ENCODE measurements at regions not wholly inside any gene's neighbourhood (a gene's known extent, or its start where the extent isn't known, plus 50 kb on each side); places are given as distances from the start of the nearest gene placed in this dataset.

- no peak overlapping the region for H3K4me3 ChIP-seq (ENCODE audit: low read depth, low read length)
- no peak for TF ChIP-seq CTCF (IDR thresholded peaks at IDR 0.05; ENCODE audit: low read depth, low read length, missing control alignments)
- in situ Hi-C loops (cut with HindIII; ENCODE audit: low sequenced_read_pairs) = no loop called here
- DNase-seq (ENCODE audit: low read depth) = no peak
Measured at GRCh38 chr13:54347531-54347930, 1318.9 kb downstream of the OLFM4 start.

- DNase-seq (ENCODE audit: low read depth) = no peak
- no peak overlapping the region for H3K4me3 ChIP-seq (ENCODE audit: low read depth, low read length)
- no peak for TF ChIP-seq CTCF (IDR thresholded peaks at IDR 0.05; ENCODE audit: low read depth, low read length, missing control alignments)
- in situ Hi-C loops (cut with HindIII; ENCODE audit: low sequenced_read_pairs) = no loop called here
Measured at GRCh38 chr13:54356209-54356608, 1327.6 kb downstream of the OLFM4 start.

- H3K4me3 ChIP-seq (ENCODE audit: low read depth, low read length) = no peak overlapping the region
- DNase-seq (ENCODE audit: low read depth) = no peak
- in situ Hi-C loops (cut with HindIII; ENCODE audit: low sequenced_read_pairs) = no loop called here
- TF ChIP-seq CTCF (IDR thresholded peaks at IDR 0.05; ENCODE audit: low read depth, low read length, missing control alignments) = no peak
Measured at GRCh38 chr13:54356849-54357248, 1328.2 kb downstream of the OLFM4 start.

- DNase-seq (ENCODE audit: low read depth) = no peak
- TF ChIP-seq CTCF (IDR thresholded peaks at IDR 0.05; ENCODE audit: low read depth, low read length, missing control alignments) = no peak
Measured at GRCh38 chr13:54357284-54357933, 1328.8 kb downstream of the OLFM4 start.

GRCh38 chr13:54361460-54361859, 1332.8 kb downstream of the OLFM4 start:
- in situ Hi-C loops (cut with HindIII; ENCODE audit: low sequenced_read_pairs) = no loop called here
- no peak for DNase-seq (ENCODE audit: low read depth)
- TF ChIP-seq CTCF (IDR thresholded peaks at IDR 0.05; ENCODE audit: low read depth, low read length, missing control alignments) = no peak
- no peak overlapping the region for H3K4me3 ChIP-seq (ENCODE audit: low read depth, low read length)

More at GRCh38 chr13:54357284-54357933, 1328.8 kb downstream of the OLFM4 start:
- in situ Hi-C loops (cut with HindIII; ENCODE audit: low sequenced_read_pairs) = no loop called here
- H3K4me3 ChIP-seq (ENCODE audit: low read depth, low read length) = no peak overlapping the region

- in situ Hi-C loops (cut with HindIII; ENCODE audit: low sequenced_read_pairs) = no loop called here
- no peak overlapping the region for H3K4me3 ChIP-seq (ENCODE audit: low read depth, low read length)
- TF ChIP-seq CTCF (IDR thresholded peaks at IDR 0.05; ENCODE audit: low read depth, low read length, missing control alignments) = no peak
- no peak for DNase-seq (ENCODE audit: low read depth)
Measured at GRCh38 chr13:54366728-54367127, 1338.1 kb downstream of the OLFM4 start.
